Heart left ventricle (tissue), 16 donors: ENCODE measurements at regions not wholly inside any gene's neighbourhood (a gene's known extent, or its start where the extent isn't known, plus 50 kb on each side); places are given as distances from the start of the nearest gene placed in this dataset.

ENCODE experiments used
- ATAC-seq, 4 donors: fragments of 200-7000 bp; cut with Tn5 transposase; one replicate each; pipeline ENCODE4 v1.9.1; 2020 to 2022; ENCODE audit warnings: moderate library complexity in 4 of 4, mild to moderate bottlenecking in 3 of 4, moderate number of reproducible peaks in 1 of 4
- DNase-seq, 5 donors: peaks; one replicate each; pipeline ENCODE4 v3.0.0-alpha.2; 2020
- H3K27ac ChIP-seq, 12 donors: fragments of 200-600 bp; sonication (generic) in 4 of 12; one replicate each; pipeline versions ENCODE4 v1.5.0 to v1.8.0; 2016 to 2022; ENCODE audit warnings: mild to moderate bottlenecking in 2 of 12
- H3K27me3 ChIP-seq, 9 donors: fragments of 200-600 bp; sonication (generic) in 2 of 9; one replicate each; pipeline versions ENCODE4 v1.5.1 to v1.8.0; 2016 to 2022; ENCODE audit warnings: mild to moderate bottlenecking in 3 of 9
- H3K36me3 ChIP-seq, 9 donors: fragments of 200-600 bp; sonication (generic) in 2 of 9; one replicate each; pipeline versions ENCODE4 v1.5.0 to v1.8.0; 2018 to 2022; ENCODE audit warnings: mild to moderate bottlenecking in 2 of 9
- H3K4me1 ChIP-seq, 12 donors: fragments of 200-600 bp; sonication (generic) in 4 of 12; one replicate each; pipeline versions ENCODE4 v1.5.0 to v1.8.0; 2016 to 2022; ENCODE audit warnings: mild to moderate bottlenecking in 3 of 12
- H3K4me3 ChIP-seq, 12 donors: fragments of 200-600 bp; sonication (generic) in 4 of 12; one replicate each; pipeline versions ENCODE4 v1.5.0 to v1.8.0; 2017 to 2022; ENCODE audit warnings: mild to moderate bottlenecking in 9 of 12, moderate library complexity in 4 of 12
- H3K9me3 ChIP-seq, 12 donors: fragments of 200-600 bp; sonication (generic) in 4 of 12; one replicate each; pipeline versions ENCODE4 v1.5.0 to v1.8.0; 2016 to 2022; ENCODE audit warnings: mild to moderate bottlenecking in 1 of 12
- CTCF ChIP-seq, 12 donors: fragments of 200-600 bp; sonication (generic) in 4 of 12; IDR thresholded peaks; one replicate each; pipeline versions ENCODE4 v1.5.0 to v1.8.0; 2018 to 2022; ENCODE audit warnings: antibody characterized with exemption in 12 of 12, mild to moderate bottlenecking in 5 of 12
- POLR2A ChIP-seq, 2 donors: fragments of 450-650 bp; IDR thresholded peaks; one replicate each; pipeline ENCODE4 v1.6.1; 2017; ENCODE audit warnings: antibody characterized with exemption in 2 of 2, mild to moderate bottlenecking in 2 of 2, moderate library complexity in 2 of 2
- WGBS, 4 donors: extraction: QIAGEN DNeasy Blood & Tissue Kit in 2 of 4; methylation state at CpG; one replicate each; pipeline versions ENCODE4 v1.1.5 to v1.1.7; 2013 to 2018; 5-methylcytosine and 5-hydroxymethylcytosine counted together
- intact Hi-C, 10 donors: fragments of 100-400 bp; cut with DNase I; formaldehyde crosslinking; loops; one replicate each; pipeline versions ENCODE4 v1.11.1 to v1.14.2; 2022
- donor health status: ischemic (EF 13 %, LVEDD 7.1; RV severe dilation, severe dysfunction).
- donor health status: healthy with polysubstance abuse.
- donor health status: DM: no; HTN: yes; CAD: no.
- donor health status: DM: no; HTN: no; CAD: no.
- donor health status: ischemic (EF 25% LVEDD 6.9; RV normal size, moderate dysfunction).
- donor health status: ischemic (EF 25% LVEDD 5.7; RV mildly dilated, moderate dysfunction).
- donor health status: healthy.
- donor health status: DM: yes; HTN: yes; CAD: no.
- donor health status: ischemic (EF 35%, LVEDD 5.7; RV mildly dilated, moderate dysfunction).
- donor health status: nonischemic (EF 11% LVEDD 7.7; RV severe dilation, severe dysfunction).
- donor health status: DM: yes; HTN: yes; CAD: no.
- donor health status: PGD.
- donor health status: ischemic (EF 29% LVEDD 5.4; RV normal size, mild dysfunction).
- donor health status: nonischemic (EF 23%, LVEDD 6.1; RV moderate dilation, normal function).

- H3K4me1 ChIP-seq, result peaks cover 0 to 10% (median 0%) of the 10 kb centered on the region in 12 donors
- 73 to 75% (median 74%) methylated on average over 2 of the region's 2 CpGs for WGBS, 4 donors
- no peak overlapping the region for H3K4me3 ChIP-seq
- H3K27me3 ChIP-seq, result no peaks in the 10 kb centered on the region
- ATAC-seq (no peak), DNase-seq (no peak)
- H3K27ac ChIP-seq, result peak overlapping the region in 4 of 12 donors; percentile 15 to 65 (median 30)
- H3K9me3 ChIP-seq, result peaks cover 0 to 41% (median 15%) of the 10 kb centered on the region in 12 donors
- H3K36me3 ChIP-seq, result no peaks in the 10 kb centered on the region
- intact Hi-C loops, result no loop called here
- no peak for TF ChIP-seq POLR2A (IDR thresholded peaks at IDR 0.05)
- no peak for TF ChIP-seq CTCF (IDR thresholded peaks at IDR 0.05)
Observed at GRCh38 chr3:102124704-102125103, 275.4 kb downstream of the NFKBIZ start.

DNA sequence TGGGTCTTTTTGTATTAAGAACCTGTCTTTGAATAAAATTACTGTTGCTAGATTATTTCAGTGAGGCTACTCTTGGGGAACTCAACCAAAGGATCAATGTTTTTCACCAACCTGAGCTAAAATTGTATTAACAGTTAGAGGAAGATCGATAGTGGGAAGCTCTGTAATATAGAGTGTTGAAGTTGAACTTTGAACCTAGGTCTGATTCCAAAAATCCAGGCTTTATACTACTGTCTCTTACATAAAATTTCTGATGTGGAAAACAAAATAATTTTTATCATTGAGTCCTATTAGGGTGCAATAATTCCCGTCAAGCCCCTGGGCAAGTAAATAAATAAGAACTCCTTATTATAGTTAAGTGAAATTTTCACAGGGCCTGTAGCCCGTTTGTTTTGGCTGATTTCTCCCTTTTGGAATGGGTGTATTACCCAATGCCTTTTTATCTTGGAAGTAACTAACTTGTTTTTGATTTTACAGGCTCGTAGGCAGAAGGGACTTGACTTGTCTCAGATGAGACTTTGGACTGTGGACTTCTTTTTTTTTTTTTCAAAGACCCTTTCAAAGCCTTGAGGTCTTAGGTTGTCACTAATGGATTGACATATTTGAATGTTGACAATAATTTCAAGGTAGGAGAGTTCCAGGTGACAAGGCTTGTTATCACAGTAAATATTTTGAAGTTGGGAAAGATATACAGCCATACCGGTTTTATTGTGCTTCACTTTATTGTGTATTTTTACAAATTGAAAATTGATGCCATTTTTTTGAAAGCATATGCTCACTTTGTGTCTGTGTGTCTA, 276.1 kb downstream of the NFKBIZ start:
- Histone ChIP-seq H3K27ac (peak overlapping the region in 6 of 12 donors; percentile 3 to 65 (median 20)), H3K4me3 (no peak overlapping the region), H3K27me3 (no peaks in the 10 kb centered on the region), H3K9me3 (peaks cover 0 to 41% (median 15%) of the 10 kb centered on the region in 12 donors), H3K4me1 (peaks cover 0 to 17% (median 5%) of the 10 kb centered on the region in 12 donors), H3K36me3 (no peaks in the 10 kb centered on the region)
- TF ChIP-seq POLR2A (IDR thresholded peaks at IDR 0.05) (no peak), CTCF (IDR thresholded peaks at IDR 0.05) (no peak)
- DNase-seq (no peak), ATAC-seq (peak in 2 of 4 donors; percentile 32 to 39)
- intact Hi-C loops, result no loop called here
- 73 to 81% (median 80%) methylated on average over 5 of the region's 5 CpGs for WGBS, 4 donors

GRCh38 chr3:102125994-102126368, 276.7 kb downstream of the NFKBIZ start:
- H3K27ac ChIP-seq, result peak overlapping the region in 4 of 12 donors; percentile 3 to 60 (median 20)
- WGBS, 4 donors, result 97 to 100% (median 98%) methylated on average over 1 of the region's 1 CpG

More at GRCh38 chr3:102125994-102126368, 276.7 kb downstream of the NFKBIZ start:
- Histone ChIP-seq H3K27me3 (no peaks in the 10 kb centered on the region), H3K9me3 (peaks cover 0 to 35% (median 15%) of the 10 kb centered on the region in 12 donors), H3K36me3 (no peaks in the 10 kb centered on the region), H3K4me3 (no peak overlapping the region), H3K4me1 (peaks cover 0 to 20% (median 7%) of the 10 kb centered on the region in 12 donors)
- no peak for ATAC-seq
- TF ChIP-seq POLR2A (IDR thresholded peaks at IDR 0.05) (no peak), CTCF (IDR thresholded peaks at IDR 0.05) (no peak)
- intact Hi-C loops, result no loop called here
- no peak for DNase-seq
